Smooth muscle cell (in vitro differentiated cells): ENCODE measurements at regions not wholly inside any gene's neighbourhood (a gene's known extent, or its start where the extent isn't known, plus 50 kb on each side); places are given as distances from the start of the nearest gene placed in this dataset.

ENCODE experiments used
- DNase-seq: peaks from one replicate; lab custom pipeline; 2025; ENCODE audit not compliant: unreplicated experiment; lab: John Stamatoyannopoulos, UW
- H2AFZ ChIP-seq: fragments of 200-600 bp; sonication (generic); 2 replicates; pipeline ENCODE4 v1.6.0; 2016; ENCODE audit warnings: antibody characterized with exemption, low read depth, mild to moderate bottlenecking
- H3F3A ChIP-seq: fragments of 200-600 bp; sonication (generic); 2 replicates; pipeline ENCODE4 v1.6.0; 2017; ENCODE audit warnings: antibody characterized with exemption, low read depth
- H3K27ac ChIP-seq: fragments of 200-600 bp; sonication (generic); 2 replicates; pipeline ENCODE4 v1.5.1; 2016; ENCODE audit warnings: low read depth, mild to moderate bottlenecking
- H3K27me3 ChIP-seq: fragments of 200-600 bp; sonication (generic); 2 replicates; pipeline ENCODE4 v1.6.1; 2016; ENCODE audit warnings: low read depth, mild to moderate bottlenecking
- H3K36me3 ChIP-seq: fragments of 200-600 bp; sonication (generic); 2 replicates; pipeline ENCODE4 v1.5.1; 2016; ENCODE audit warnings: low read depth
- H3K4me1 ChIP-seq: fragments of 200-600 bp; sonication (generic); 2 replicates; pipeline ENCODE4 v1.5.1; 2016; ENCODE audit warnings: low read depth
- H3K4me2 ChIP-seq: fragments of 200-600 bp; sonication (generic); 2 replicates; pipeline ENCODE4 v1.6.0; 2016; ENCODE audit warnings: mild to moderate bottlenecking
- H3K4me3 ChIP-seq: fragments of 200-600 bp; sonication (generic); 2 replicates; pipeline ENCODE4 v1.5.1; 2016; ENCODE audit warnings: mild to moderate bottlenecking
- H3K79me2 ChIP-seq: fragments of 200-600 bp; sonication (generic); 2 replicates; pipeline ENCODE4 v1.6.0; 2016; ENCODE audit warnings: low read depth, mild to moderate bottlenecking
- H3K9ac ChIP-seq: fragments of 200-600 bp; sonication (generic); 2 replicates; pipeline ENCODE4 v1.6.0; 2016; ENCODE audit warnings: low read depth
- H3K9me3 ChIP-seq: fragments of 200-600 bp; sonication (generic); replicated peaks from 2 replicates; pipeline ENCODE4 v1.5.1; 2016; ENCODE audit warnings: low read depth
- H4K20me1 ChIP-seq: fragments of 200-600 bp; sonication (generic); 2 replicates; pipeline ENCODE4 v1.6.0; 2016; ENCODE audit warnings: low read depth
- WGBS: methylation state at CpG from one replicate; pipeline ENCODE4 v1.1.7; 2016; ENCODE audit warnings: low lambda C conversion rate; 5-methylcytosine and 5-hydroxymethylcytosine counted together
- TF ChIP-seq, protein P1 (sequence below): fragments of 200-600 bp; sonication (generic); IDR thresholded peaks from 2 replicates; pipeline ENCODE4 v1.5.1; 2017; ENCODE audit warnings: borderline replicate concordance, mild to moderate bottlenecking, antibody characterized with exemption; ENCODE audit not compliant: insufficient read depth, poor library complexity, severe bottlenecking

DNA sequence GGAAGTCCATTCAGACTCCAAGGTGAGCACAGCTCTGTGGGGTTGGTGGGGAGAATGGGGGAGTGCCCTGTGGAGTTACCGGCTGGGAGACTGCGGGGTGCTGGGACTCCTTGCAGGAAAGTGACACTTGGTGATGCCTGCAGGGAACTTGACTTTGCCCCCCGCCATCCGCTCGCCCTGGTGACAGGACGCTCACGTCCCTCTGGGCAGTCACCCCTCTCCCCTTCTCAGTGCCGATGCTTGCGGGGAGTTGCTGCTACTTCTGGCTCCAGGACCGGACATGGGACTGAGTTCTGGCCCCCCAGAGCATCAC, 209.5 kb upstream of the C1orf174 start:
- H3K27ac ChIP-seq: no peak overlapping the region

DNA sequence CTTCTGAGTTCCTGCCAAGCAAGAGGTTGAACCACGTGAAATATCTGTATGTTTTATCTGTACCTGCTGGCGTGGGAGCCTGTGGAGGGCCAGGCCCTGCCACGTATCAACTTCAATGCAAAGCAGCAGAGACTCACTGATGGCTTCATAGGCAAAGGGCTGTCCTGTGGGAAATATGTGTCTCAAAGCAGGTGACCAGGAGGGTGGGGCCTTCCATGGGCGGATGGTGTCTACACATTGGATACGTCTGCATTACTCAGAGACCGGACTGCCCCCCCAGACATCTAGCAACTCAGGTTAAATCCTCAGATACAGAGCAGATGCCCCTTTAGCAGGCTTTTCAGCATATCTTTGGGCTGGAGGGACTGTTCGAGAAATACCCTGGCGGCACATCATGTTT, 210.8 kb upstream of the C1orf174 start:
- no peaks in the 10 kb centered on the region for H3K27me3 ChIP-seq
- TF ChIP-seq, protein P1, sequence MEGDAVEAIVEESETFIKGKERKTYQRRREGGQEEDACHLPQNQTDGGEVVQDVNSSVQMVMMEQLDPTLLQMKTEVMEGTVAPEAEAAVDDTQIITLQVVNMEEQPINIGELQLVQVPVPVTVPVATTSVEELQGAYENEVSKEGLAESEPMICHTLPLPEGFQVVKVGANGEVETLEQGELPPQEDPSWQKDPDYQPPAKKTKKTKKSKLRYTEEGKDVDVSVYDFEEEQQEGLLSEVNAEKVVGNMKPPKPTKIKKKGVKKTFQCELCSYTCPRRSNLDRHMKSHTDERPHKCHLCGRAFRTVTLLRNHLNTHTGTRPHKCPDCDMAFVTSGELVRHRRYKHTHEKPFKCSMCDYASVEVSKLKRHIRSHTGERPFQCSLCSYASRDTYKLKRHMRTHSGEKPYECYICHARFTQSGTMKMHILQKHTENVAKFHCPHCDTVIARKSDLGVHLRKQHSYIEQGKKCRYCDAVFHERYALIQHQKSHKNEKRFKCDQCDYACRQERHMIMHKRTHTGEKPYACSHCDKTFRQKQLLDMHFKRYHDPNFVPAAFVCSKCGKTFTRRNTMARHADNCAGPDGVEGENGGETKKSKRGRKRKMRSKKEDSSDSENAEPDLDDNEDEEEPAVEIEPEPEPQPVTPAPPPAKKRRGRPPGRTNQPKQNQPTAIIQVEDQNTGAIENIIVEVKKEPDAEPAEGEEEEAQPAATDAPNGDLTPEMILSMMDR: no peak
- H3K27ac ChIP-seq: no peak overlapping the region
- no peaks in the 10 kb centered on the region for H3K9me3 ChIP-seq
- no peaks in the 10 kb centered on the region for H4K20me1 ChIP-seq
- no peaks in the 10 kb centered on the region for H3K36me3 ChIP-seq
- peaks cover 3% of the 10 kb centered on the region for H3K4me1 ChIP-seq
- DNase-seq: no peak
- no peak overlapping the region for H3K4me2 ChIP-seq
- H3F3A ChIP-seq: no peaks in the 10 kb centered on the region
- 94% methylated on average over 8 of the region's 8 CpGs for WGBS
- no peak overlapping the region for H3K9ac ChIP-seq
- H3K4me3 ChIP-seq: no peak overlapping the region
- H3K79me2 ChIP-seq: no peaks in the 10 kb centered on the region
- H2AFZ ChIP-seq: no peak overlapping the region

More for the DNA sequence above, 209.5 kb upstream of the C1orf174 start:
- no peaks in the 10 kb centered on the region for H3K79me2 ChIP-seq
- no peaks in the 10 kb centered on the region for H3K9me3 ChIP-seq
- H2AFZ ChIP-seq: no peak overlapping the region
- H3K4me2 ChIP-seq: no peak overlapping the region
- no peaks in the 10 kb centered on the region for H3K36me3 ChIP-seq
- 98% methylated on average over 10 of the region's 10 CpGs for WGBS
- H3K27me3 ChIP-seq: no peaks in the 10 kb centered on the region
- DNase-seq: no peak
- no peaks in the 10 kb centered on the region for H3F3A ChIP-seq
- no peak overlapping the region for H3K4me3 ChIP-seq
- no peaks in the 10 kb centered on the region for H4K20me1 ChIP-seq
- no peak overlapping the region for H3K9ac ChIP-seq
- H3K4me1 ChIP-seq: peaks cover 3% of the 10 kb centered on the region
- TF ChIP-seq, protein P1: no peak

DNA sequence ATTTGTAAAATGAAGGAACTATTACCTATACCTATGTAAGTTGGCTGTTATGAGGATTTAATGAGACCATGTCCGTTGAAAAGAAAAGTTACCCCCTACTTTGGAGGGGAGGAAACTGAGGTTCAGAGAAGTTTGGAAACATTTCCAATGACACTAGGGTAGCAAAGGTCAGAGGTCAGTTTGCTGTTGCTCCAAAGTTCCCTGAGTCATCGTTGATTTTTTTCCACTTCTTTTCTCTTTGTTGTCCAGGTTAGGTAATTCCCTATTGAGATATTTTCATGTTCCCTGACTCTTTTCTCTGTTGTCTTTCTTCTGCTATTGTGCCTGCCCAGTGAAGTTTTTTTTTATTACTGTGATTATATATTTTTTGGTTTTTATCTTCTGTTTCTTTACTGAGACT, 213.8 kb upstream of the C1orf174 start:
- H3K27ac ChIP-seq: no peak overlapping the region
- no peak overlapping the region for H2AFZ ChIP-seq
- WGBS: 82% methylated on average over 2 of the region's 2 CpGs
- TF ChIP-seq, protein P1: no peak
- no peak overlapping the region for H3K4me2 ChIP-seq
- H4K20me1 ChIP-seq: no peaks in the 10 kb centered on the region
- no peaks in the 10 kb centered on the region for H3K9me3 ChIP-seq
- H3F3A ChIP-seq: no peaks in the 10 kb centered on the region
- no peaks in the 10 kb centered on the region for H3K79me2 ChIP-seq
- H3K4me1 ChIP-seq: peaks cover 3% of the 10 kb centered on the region
- no peak for DNase-seq
- no peaks in the 10 kb centered on the region for H3K27me3 ChIP-seq
- no peaks in the 10 kb centered on the region for H3K36me3 ChIP-seq
- no peak overlapping the region for H3K9ac ChIP-seq
- no peak overlapping the region for H3K4me3 ChIP-seq

DNA sequence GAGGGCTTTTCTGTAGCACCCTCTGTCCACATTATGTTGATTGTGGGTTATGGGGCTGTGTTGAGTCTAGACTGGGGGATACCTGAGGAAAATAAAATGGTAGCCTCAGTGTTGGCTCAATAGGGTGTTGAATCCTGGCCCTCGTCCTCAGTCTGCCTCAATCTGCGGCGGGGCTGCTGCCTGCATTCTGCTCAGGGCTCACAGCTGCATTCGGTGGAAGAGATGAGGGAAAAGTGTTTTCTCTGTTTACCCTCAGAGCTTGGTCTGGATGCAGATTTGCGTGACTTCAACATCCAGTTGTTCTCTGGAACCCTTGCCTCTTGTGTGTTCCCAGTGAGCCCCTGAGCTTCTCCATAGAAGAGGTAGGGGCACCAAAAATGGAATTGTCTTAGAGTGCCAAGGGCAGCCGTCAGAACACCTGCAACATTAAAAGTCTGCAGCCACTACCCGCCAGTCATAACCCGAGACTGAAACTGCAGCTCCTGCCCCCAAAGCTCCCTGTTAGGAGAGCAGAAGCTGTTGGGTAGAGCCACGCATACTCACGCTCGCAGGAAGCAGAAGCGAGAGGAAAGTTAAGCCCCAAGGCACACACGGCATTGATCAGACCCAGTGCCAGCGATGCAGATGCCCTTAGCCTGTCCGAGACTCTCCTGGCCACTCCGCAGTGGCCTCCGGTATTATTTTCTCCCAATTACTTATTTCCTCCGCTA, 215.3 kb upstream of the C1orf174 start:
- H3K27me3 ChIP-seq: no peaks in the 10 kb centered on the region
- TF ChIP-seq, protein P1: no peak
- H3K4me3 ChIP-seq: no peak overlapping the region
- no peaks in the 10 kb centered on the region for H3F3A ChIP-seq
- WGBS: 83% methylated on average over 18 of the region's 18 CpGs
- H3K36me3 ChIP-seq: no peaks in the 10 kb centered on the region
- no peaks in the 10 kb centered on the region for H3K4me1 ChIP-seq
- no peak overlapping the region for H3K9ac ChIP-seq
- H3K27ac ChIP-seq: no peak overlapping the region
- no peak overlapping the region for H2AFZ ChIP-seq
- no peak overlapping the region for H3K4me2 ChIP-seq
- DNase-seq: no peak
- no peaks in the 10 kb centered on the region for H3K79me2 ChIP-seq
- no peaks in the 10 kb centered on the region for H3K9me3 ChIP-seq
- H4K20me1 ChIP-seq: no peaks in the 10 kb centered on the region
